HG03175 (cell line): ENCODE measurements at regions not wholly inside any gene's neighbourhood (a gene's known extent, or its start where the extent isn't known, plus 50 kb on each side); places are given as distances from the start of the nearest gene placed in this dataset.

Experiments used
- ATAC-seq: cut with Tn5 transposase; IDR thresholded peaks from one replicate; pipeline ENCODE4 v1.9.1; 2021; ENCODE audit warnings: mild to moderate bottlenecking, moderate library complexity; ENCODE audit not compliant: unreplicated experiment

DNA sequence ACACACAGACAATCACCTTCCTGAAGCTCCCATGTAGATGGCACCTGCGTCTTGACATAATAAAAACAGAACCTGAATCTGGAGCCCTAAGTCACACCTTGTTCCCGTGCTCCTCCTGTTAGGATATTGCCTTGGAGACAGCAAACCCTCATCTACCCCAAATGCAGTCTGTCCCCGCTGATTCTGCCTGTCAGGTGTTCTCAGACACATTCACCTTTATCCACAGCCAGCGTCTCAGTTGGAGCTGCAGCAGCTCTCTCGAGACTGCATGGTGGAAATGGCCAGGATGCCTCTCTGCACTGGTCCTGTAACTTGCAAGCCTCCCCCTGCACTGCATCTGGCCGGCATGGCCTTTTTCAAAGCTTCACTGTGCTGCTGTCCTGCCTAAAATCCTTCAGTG is 218.0 kb upstream of the ZNF32 start:
- no peak for ATAC-seq

DNA sequence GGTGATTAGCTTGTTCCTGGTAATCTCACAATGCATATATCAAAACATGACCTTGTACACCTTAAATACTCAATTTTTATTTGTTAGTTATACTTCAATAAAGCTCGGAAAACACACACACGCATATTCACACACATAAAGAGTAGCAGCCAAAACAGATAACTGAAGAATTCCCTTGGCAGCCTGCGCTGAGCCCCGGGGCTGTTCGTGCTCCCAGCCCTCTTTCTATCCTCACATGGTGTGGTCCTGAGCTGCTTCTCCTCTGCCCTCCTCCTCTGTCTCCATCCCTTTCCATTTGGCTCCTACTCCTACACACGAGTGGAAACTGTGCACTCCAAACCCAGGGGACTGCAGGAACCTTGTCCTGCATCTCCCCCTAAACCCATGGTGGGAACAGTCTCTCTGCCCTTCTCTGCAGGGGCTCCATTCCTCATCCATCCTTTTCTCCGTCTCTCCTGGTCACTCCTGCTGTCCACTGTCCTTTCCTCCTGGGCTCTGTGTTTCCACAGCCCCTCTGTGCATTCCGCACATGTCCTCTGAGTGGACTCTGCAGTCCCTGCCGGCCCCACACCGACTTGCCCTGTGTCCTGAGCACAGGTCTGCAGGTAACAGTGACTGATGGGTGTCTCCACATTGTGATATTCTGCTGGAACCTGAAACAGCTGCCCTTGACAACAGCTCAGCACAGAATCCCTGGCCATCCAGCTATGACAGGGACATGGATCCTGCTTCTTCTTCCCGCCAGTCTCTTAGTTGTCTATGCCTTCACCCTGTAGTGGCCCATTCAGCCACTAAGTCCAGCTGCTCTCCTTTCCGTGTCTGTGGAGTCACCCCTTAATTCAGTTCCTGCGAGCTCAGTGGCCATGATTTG is 216.8 kb upstream of the ZNF32 start:
- ATAC-seq = no peak

DNA sequence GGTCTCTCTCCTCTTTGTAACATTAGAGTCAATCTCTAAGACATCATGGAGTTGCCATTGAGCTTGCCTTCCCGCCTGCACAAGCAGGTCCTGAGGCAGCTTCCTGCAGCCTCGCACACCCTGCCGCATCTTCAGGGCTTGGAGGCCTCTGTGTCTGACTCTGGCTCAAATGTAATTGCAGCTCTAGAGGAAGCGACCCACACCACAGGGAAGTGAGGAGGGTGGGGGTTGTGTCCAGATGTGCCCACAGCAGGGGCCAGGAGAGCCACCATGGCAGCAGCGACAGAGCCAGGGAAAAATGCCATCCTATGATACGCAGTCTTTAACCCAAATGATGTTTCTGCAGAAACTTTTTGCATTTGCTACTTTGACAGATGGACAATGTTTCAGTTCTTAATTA is 216.0 kb upstream of the ZNF32 start:
- no peak for ATAC-seq

DNA sequence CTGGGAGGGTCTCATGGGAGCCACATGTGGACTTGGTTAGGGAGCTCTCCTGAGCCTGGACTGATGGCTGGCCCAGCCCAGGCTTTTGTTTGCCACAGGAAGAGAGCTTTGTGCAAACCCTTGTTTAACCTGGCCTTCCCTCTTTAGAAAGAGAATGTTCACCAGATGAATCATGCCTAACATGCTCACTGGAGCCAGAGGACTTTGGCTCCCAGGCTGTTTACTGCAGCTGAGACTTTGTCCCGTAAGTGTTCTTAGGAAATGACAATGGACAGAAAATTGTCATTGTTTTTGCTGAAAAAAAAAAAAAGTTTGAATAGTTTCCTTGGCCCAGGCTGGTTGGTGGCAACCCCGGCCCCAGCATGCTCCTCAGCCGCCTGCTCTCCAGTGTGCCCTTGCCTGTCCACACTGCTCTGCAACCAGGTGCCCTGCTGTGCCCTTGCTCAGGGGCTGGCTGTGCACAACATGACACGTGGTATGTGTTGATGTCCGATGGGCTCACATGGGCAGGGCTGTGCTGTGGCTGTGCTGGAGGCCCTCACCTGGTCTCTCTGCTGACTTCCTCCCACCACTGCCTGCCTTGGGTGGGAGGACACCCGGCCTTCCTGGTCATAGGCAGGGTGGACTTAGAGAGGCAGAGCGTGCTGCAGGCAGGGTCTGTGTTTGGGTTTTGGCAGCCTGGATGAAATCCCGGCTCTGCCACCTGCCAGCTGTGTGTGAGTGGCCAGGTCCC is 215.3 kb upstream of the ZNF32 start:
- no peak for ATAC-seq

DNA sequence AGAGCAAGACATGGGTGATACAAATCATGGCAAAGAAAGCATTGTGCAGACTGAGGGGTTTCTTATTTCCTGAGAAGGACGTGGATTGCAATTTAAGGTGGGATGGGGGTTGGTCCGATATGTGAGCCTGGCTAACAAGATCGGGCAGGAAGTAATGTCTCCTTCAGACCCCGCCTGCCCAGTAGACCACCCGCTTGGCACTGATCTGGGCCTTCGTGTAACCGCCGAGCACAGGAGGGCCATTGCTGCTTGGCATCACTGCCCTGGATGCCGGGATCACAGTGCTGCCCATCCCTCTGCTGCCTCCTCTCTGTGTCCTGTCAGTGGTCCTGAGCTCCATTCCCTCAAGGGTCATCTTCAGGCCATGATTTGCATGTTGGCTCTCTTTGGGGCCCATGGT is 214.6 kb upstream of the ZNF32 start:
- no peak for ATAC-seq

DNA sequence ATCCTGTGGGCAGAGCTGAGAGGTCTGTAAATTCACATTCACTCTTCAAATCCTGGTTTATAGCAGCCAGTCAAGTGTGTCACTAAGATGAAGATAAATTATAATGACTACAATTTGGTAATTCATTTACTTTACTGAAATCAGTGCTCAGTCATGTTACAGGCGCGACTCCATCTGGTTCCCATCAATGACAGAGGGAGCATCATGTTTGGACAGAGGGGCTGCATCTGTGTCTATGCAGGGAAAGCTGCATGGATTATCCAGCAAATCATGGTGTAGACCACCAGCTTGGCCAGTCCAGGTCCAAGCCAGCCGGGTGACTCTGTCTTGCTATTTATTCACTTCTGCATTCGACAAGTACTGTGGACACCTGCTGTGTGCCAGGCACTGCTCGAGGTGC is 214.1 kb upstream of the ZNF32 start:
- no peak for ATAC-seq

DNA sequence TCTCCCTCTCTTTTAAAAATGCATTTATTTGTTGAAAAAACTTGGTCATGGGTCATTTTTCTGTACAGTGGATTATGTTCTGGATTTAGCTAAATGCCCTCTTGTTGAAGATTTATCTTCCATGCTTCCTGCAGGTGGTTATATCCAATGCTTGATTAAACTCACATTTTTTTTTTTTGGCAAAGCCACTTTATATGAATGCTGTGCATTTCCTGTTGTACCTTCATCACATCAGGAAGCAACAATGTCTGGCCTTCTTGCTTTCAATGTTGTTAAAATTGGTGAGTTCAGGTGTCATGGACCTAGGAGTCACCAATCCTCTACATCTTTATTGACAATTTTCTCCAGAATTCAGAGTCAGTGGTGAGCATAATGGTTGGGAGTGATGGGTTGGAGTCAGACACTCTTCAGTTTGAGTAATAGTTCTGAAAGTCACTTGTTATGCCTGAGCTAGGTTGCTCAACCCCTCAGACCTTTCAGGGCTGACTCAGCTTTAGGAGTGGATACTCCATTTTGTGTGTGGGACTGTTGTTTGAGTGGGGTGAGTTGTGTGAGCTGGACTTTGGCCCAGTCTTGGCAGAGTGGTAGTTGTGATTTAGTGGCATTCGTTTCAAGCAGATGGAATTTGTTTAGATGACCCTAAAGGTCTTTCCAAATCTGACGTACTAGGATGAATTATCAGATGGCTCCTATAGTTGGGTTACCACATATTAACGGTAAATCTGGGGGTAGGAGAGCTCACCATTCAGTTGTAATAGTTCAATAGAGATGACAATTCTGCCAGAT is 213.5 kb upstream of the ZNF32 start:
- no peak for ATAC-seq

DNA sequence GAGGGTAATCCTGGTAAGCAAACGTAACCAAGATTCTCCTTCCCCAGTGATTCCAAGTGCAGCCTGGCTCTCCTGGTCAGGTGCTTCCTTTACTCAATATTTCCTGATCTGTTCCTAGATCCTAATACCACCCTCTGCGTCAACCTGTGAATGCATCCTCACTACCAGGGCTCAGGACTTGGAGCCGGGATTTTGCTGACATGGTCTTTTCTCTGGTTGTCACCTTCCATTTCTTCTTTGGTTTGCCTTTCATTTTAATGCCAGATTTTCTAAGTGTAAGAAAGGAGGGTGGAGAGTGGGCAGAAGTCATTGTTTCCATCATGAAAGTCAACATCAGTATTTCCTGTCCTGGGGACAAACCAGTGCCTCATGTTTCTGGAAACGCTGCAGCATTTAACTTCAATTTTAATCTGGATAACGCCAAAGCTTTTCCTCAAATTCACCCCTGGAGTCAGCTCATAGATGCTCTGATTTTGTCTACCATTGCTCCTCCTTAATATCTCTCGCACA is 210.4 kb upstream of the ZNF32 start:
- ATAC-seq = no peak

DNA sequence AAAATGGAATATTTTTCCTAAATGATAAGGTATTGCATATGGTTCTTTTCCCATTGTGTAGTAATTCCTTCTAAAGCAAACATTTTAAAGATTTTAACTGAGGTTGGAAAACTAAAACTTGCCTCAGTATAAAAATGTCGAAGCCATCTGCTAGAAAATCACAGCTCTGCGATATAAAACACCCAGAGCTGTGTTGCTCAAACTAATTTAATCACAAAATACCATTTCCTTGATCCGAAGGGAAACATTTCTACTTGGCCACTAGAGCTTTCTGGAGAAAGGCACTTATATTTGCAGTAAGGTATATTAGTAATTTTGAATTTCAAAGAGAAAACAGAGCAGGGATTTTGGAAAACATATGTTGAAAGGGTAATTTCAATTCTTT is 209.2 kb upstream of the ZNF32 start:
- ATAC-seq = no peak

DNA sequence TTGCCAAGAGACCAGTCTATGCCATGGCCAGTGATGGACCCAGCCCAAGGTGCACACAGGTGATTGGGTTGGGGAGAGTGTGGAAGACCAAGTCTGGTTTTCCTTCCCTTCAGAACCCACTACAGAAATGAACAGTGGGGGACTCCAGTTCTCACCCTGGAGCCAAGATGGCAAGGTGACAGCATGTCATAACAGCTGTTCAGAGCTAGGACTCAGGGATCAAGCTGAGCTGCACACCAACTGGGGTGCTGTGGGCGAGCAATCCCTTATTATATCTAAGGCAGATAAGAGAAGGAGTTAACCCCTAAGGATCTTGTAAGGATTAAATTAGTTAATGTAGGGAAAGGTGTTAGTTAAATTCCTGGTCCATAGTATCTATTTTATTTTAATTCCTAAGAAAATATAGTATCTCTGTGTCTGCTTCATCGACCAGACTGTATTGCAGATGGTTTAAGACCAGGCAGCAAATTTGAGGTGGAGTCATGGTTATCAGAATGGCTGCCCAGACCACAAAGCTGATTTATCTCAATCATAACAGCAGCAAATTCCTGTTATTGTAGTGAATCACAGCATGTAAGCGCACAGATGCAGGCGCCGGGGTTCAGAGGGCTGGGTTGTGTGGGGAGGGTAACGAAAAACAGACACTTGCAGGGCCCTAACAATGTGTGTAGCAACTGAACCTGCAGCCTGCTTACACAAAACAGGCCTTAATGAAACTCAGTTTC is 208.7 kb upstream of the ZNF32 start:
- ATAC-seq = no peak

DNA sequence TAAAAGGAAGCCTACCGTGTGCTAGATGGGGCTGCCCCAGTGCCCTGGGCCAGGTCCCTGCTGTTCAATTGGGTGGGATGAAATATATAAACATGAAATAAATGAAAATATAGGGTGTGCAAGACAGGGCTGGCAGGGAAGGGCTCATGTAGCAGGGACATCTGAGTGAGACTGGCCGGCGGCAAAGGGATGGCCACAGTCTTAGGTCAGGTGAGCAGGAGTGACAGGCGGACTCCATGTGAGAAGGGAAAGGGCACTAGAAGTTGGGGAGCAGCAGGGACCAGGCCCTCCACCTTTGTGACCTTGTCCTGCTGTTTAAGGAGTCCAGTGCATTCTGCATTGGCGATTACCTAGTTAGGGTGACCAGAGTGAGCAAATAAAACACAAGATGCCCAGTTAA is 207.6 kb upstream of the ZNF32 start:
- ATAC-seq = no peak

DNA sequence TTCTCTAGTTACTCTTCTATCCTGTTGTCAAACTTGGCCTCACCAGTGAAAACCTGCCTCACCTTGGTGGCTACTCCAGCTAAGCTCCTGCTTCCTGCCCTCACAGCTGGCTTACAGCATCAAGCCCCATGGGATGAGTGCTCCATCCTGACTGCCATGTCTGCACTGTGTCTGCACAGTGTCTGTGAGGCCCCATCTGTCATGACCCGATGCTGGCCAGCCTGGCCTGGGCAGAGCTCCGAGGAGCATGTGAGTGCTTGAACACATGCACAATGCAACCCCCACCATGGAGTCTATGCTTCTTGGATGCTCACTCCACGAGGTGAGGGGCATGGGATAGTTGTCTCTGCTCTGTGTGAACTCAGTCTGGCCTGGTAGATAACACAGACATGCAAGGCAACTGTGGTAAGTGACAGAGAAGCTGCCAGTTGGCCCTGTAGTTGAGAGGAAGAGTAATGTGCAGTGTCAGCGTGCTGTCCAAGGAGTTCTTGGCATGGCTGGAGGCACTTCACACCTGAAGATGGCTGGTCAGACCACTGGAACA is 207.1 kb upstream of the ZNF32 start:
- no peak for ATAC-seq

DNA sequence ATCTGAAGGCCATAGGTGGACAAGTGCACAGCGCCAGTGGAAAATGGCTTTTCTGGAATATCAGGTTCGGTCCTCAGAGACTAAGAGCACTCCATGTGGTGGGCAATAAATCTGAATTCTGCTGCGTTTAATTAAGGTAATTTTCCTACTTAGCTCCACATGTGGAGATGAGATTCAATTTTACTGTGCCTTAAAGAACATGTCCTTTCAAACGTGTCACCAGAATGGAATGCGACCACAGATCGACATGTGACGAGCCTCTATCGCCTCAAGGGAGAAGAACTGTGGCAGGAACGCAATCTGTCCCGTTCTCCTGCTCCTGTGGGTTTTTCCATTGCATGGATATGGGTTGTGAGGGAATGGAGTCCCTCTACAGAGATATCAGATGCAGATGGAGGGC is 205.3 kb upstream of the ZNF32 start:
- ATAC-seq = no peak

DNA sequence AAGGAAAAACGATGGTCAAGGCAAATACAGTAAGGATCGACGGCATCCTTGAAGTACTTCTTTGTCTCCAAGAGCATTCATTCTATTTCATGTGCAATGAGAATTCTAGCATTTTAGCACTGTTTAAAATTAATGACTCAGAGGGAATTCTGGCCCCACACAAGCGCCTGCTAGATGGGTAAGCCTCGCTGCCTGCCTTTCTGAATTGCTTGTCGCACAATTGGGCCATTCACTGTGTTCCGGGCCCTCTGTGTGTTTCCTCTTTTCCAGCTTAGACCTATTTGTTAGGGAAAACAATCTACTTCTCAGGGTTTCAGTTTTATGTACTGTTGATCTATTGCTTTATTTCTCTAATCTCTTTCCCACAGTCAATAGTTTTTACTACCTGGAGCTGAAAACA is 204.7 kb upstream of the ZNF32 start:
- no peak for ATAC-seq

DNA sequence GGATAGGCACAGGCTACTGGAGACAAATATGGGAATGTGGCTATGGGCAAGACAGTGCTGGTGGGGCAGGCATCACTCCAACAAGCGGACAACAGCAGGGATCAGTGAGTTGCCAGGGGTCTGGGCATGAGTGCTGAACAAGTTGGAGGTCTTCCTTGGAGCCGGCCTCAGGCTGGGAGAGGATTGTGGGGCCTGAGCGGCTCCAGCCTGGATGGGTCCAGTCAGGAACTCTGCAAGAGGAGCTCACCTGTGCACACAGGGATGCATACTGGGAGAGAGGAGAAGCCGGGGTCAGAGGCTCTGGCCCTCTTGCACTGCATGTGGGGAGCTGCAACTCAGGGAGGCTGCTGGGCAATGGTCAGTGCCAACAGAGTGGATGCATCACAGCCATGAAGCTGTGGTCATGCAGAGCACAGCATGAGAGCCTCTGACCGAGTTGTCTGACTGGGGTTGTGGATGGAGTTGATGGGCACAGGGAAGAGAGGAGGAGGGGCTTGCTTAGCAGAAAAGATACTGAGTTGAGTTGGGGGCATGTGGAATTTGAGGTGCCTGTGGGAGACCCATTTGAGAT is 204.0 kb upstream of the ZNF32 start:
- no peak for ATAC-seq

DNA sequence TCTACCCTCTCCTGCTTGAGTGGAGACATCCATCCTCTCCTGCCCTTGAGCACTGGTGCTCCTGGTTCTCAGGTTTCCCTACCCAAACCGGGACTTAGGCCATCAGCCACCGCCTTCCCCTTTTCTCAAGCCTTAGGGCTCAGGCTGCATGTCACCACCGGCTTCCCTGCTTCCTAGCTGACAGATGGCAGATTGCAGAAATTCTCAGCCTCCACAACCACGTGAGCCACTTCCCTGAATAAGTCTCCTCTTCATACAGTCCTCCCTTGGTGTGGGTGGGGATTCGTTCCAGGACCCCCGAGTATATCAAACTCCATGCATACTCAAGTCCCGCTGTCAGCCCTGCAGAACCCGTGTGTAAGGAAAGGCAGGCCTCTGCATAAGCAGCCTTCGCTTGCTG is 203.5 kb upstream of the ZNF32 start:
- ATAC-seq = no peak

DNA sequence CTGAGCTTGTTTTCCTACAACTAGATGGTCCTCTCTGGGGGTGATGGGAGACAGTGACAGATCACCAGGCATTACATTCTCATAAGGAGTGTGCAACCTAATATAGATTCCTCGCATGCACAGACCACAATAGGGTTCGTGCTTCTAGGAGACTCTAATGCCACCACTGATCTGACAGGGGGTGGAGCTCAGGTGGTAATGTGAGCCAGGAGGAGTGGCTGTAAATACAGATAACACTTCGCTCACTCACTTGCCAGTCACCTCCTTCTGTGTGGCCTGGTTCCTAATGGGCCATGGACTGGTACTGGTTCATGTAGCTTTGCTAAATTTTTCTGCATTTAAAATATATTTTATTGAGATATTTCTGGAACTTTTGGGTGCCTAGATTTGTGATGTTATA is 202.3 kb upstream of the ZNF32 start:
- no peak for ATAC-seq

DNA sequence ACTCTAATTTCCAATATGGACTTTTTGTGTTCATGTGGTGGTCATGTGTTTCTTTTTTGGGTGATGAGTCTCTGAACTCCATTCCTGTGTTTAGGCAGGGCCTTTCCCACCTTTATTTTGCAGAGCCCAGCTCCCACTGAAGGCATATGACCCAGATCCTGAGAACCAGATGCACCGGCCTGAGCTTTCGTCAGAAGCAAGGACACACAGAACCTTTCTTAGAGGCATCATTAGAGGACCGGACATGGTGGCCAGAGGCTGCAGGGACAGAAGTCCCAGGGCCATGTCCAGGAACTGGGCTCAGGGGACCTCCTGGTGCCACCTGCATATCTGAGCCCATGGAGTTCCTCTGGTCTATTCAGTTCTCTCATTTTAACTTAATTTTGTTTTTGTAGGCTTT is 200.9 kb upstream of the ZNF32 start:
- no peak for ATAC-seq

DNA sequence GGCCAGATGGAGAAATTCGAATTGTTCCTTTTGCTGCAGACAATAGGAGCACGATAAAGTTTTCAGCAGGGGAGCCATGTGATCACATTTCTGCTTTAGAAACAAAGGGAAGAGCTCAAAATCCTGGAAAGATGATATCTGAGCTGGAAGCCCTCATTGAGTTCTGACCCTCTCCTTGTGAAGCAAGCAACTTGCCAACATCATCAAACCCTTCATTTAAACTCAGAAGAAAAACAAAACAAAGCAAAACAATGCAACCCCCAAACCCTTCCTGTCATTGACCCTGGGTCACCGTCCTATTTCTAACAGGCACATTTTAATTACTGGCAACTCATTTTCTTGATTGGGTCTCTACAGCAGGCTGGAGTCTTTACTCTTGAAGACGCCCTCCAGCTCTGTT is 198.3 kb upstream of the ZNF32 start:
- ATAC-seq = no peak

DNA sequence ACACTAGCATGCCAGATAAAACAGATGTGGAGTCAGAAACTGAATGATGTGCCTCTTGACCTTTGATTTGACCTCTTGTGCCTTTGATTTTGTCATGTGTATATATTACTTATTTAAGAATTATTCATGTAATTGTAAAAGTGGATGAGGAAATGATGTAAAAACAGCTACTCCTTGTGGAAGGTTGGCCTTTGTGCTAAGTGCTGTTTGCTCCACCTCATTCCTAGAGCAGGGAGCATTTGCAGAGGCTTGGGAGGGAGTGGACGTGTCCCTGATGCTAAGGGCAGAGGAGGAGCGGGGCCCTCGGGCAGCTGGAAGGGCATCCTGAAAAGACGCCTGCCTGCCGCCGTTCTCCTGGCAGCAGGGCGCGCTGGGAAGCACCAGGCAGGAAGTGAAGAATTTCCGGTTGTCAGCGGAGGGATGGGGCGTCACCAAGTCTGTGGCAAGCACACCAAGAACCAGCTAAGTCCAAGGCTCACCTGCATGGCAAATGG is 197.6 kb upstream of the ZNF32 start:
- no peak for ATAC-seq
